ENCODE measurements at regions not wholly inside any gene's neighbourhood (a gene's known extent, or its start where the extent isn't known, plus 50 kb on each side); places are given as distances from the start of the nearest gene placed in this dataset.
"Not testable (repeated sequence)": the region's sequence is repeated elsewhere in the genome, so short reads cannot be mapped to it uniquely, and the experiment has no call there.

DNA sequence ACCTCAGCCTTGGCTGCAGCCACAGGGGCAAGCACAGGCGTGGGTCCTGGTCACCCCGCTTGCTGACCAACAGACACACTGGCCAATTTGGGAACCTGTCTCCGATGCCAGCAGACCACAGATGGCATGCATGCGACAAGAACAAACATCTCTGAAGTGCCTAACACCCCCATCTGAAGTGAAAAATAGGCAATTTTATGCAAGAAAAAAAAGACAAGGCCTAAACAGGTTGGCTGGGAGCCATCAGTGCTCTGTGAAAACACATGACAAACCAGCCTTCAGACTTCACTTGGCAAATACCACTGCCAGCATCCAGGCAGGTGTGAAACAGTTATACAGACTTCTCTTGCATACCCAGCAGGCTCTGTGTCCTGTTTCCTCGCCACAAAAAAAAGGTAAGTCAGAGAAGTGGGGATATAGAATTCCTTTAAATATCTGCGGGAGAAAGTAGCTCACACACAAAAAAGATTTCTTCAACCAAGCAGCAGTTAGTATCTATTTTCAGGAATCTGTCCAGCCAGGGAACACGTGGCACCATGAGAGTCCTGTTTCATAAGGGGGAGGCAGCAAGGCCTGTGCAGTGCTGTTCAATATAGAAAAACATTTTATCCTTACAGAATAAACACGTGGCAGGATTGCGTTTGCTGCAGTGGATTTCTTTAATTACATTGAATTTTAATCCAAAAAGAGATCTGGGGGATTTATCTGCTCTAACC lies 293.4 kb upstream of the MKLN1 start:
- Histone ChIP-seq H3K4me1 (ENCODE audit: control insufficient read depth, insufficient read depth, low read length, poor library complexity, severe bottlenecking) (peaks cover 52% of the 10 kb centered on the region), H3K27ac (ENCODE audit: insufficient read depth, low read length, poor library complexity, severe bottlenecking) (no peak overlapping the region), H3K27me3 (replicated peaks; ENCODE audit: control insufficient read depth, insufficient read depth, low read length, poor library complexity, severe bottlenecking) (no peaks in the 10 kb centered on the region), H3K4me3 (ENCODE audit: insufficient read depth, low read depth, low read length, poor library complexity, severe bottlenecking) (no peak overlapping the region), H3K36me3 (ENCODE audit: control insufficient read depth, insufficient read depth, low read length) (peaks cover 7% of the 10 kb centered on the region), H3K9me3 (ENCODE audit: control insufficient read depth, low read length) (no peaks in the 10 kb centered on the region)
- DNase-seq: no peak

- DNase-seq: no peak
- H3K36me3 ChIP-seq (ENCODE audit: control insufficient read depth, insufficient read depth, low read length): peaks cover 7% of the 10 kb centered on the region
- H3K9me3 ChIP-seq (ENCODE audit: control insufficient read depth, low read length): no peaks in the 10 kb centered on the region
- no peak overlapping the region for H3K4me3 ChIP-seq (ENCODE audit: insufficient read depth, low read depth, low read length, poor library complexity, severe bottlenecking)
- peaks cover 51% of the 10 kb centered on the region for H3K4me1 ChIP-seq (ENCODE audit: control insufficient read depth, insufficient read depth, low read length, poor library complexity, severe bottlenecking)
- no peak overlapping the region for H3K27ac ChIP-seq (ENCODE audit: insufficient read depth, low read length, poor library complexity, severe bottlenecking)
- no peaks in the 10 kb centered on the region for H3K27me3 ChIP-seq (replicated peaks; ENCODE audit: control insufficient read depth, insufficient read depth, low read length, poor library complexity, severe bottlenecking)
These were observed 292.4 kb upstream of the MKLN1 start for GRCh38 chr7:131035088-131035770.

DNA sequence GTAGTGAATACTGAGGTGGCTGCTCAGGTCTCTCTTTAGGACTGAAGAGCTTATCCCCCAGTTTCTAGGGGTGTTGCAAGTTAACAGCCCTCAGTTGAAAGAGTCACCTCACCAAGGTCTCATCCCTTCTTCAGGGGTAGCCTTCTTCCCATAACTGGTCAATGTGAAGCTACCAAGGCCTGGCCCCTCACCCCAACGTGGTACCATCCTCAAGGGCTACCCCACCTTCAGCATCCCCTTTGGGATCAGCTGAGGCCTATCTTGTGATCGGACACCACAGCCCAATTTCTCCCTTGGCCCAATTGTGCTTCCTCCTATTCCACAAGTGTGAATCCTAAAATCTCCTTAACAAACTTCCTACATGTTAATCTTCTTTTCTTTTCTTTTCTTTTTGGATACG lies 289.5 kb upstream of the MKLN1 start:
- H3K9me3 ChIP-seq (ENCODE audit: control insufficient read depth, low read length): no peaks in the 10 kb centered on the region
- H3K36me3 ChIP-seq (ENCODE audit: control insufficient read depth, insufficient read depth, low read length): peaks cover 7% of the 10 kb centered on the region
- no peak overlapping the region for H3K4me3 ChIP-seq (ENCODE audit: insufficient read depth, low read depth, low read length, poor library complexity, severe bottlenecking)
- H3K4me1 ChIP-seq (ENCODE audit: control insufficient read depth, insufficient read depth, low read length, poor library complexity, severe bottlenecking): peaks cover 38% of the 10 kb centered on the region
- H3K27me3 ChIP-seq (replicated peaks; ENCODE audit: control insufficient read depth, insufficient read depth, low read length, poor library complexity, severe bottlenecking): no peaks in the 10 kb centered on the region
- no peak for DNase-seq
- no peak overlapping the region for H3K27ac ChIP-seq (ENCODE audit: insufficient read depth, low read length, poor library complexity, severe bottlenecking)

DNA sequence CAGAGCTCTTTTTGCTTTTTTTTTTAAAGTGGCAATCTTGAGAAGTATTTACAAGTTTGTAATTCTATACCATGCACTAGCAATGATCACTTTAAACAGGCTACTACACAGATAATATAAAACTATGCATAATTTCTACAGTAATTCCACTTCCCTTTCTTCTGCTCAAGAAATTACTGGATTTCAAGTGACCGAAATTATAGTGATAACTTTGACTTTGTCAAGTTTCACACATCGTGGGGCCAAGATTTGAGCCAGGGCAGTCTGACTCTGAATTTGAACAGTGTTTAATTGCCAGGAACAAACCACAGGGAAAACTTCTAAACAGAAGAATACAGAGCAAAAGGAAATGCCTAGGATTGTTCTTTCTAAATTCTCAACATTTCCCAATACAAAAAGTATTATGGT lies 288.3 kb upstream of the MKLN1 start:
- Histone ChIP-seq H3K36me3 (ENCODE audit: control insufficient read depth, insufficient read depth, low read length) (peaks cover under 1% of the 10 kb centered on the region), H3K27ac (ENCODE audit: insufficient read depth, low read length, poor library complexity, severe bottlenecking) (no peak overlapping the region), H3K27me3 (replicated peaks; ENCODE audit: control insufficient read depth, insufficient read depth, low read length, poor library complexity, severe bottlenecking) (no peaks in the 10 kb centered on the region), H3K4me3 (ENCODE audit: insufficient read depth, low read depth, low read length, poor library complexity, severe bottlenecking) (no peak overlapping the region), H3K4me1 (ENCODE audit: control insufficient read depth, insufficient read depth, low read length, poor library complexity, severe bottlenecking) (peaks cover 27% of the 10 kb centered on the region), H3K9me3 (ENCODE audit: control insufficient read depth, low read length) (no peaks in the 10 kb centered on the region)
- no peak for DNase-seq

- H3K4me1 ChIP-seq (ENCODE audit: control insufficient read depth, insufficient read depth, low read length, poor library complexity, severe bottlenecking): peaks cover 23% of the 10 kb centered on the region
- H3K4me3 ChIP-seq (ENCODE audit: insufficient read depth, low read depth, low read length, poor library complexity, severe bottlenecking): no peak overlapping the region
- H3K27me3 ChIP-seq (replicated peaks; ENCODE audit: control insufficient read depth, insufficient read depth, low read length, poor library complexity, severe bottlenecking): no peaks in the 10 kb centered on the region
- peaks cover 2% of the 10 kb centered on the region for H3K36me3 ChIP-seq (ENCODE audit: control insufficient read depth, insufficient read depth, low read length)
- no peak overlapping the region for H3K27ac ChIP-seq (ENCODE audit: insufficient read depth, low read length, poor library complexity, severe bottlenecking)
- DNase-seq: no peak
- no peaks in the 10 kb centered on the region for H3K9me3 ChIP-seq (ENCODE audit: control insufficient read depth, low read length)
These were observed 287.8 kb upstream of the MKLN1 start for GRCh38 chr7:131039836-131040235.

DNA sequence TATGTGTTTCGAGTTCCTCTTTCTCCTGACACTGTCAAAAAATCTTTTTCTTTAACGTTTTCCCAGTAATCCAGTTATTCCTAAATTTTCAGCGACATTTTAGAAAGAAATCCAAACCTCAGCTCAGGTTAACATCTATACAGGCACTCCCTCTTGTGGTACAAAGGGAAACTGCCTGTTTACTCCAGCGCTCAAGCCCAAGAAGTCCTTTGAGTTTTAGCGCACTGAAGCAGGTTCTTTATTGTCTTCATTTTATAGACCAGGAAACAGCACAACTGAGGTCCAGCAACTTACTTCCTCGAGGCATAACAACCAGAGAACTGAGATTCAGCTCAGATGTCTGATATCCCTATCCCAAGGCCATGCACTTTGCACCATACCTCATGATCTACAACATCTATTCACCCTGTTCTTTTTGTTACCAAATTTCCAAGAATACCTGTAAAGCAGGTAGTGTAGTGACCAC lies 287.2 kb upstream of the MKLN1 start:
- Histone ChIP-seq H3K27ac (ENCODE audit: insufficient read depth, low read length, poor library complexity, severe bottlenecking) (no peak overlapping the region), H3K9me3 (ENCODE audit: control insufficient read depth, low read length) (no peaks in the 10 kb centered on the region), H3K36me3 (ENCODE audit: control insufficient read depth, insufficient read depth, low read length) (peaks cover 8% of the 10 kb centered on the region), H3K4me1 (ENCODE audit: control insufficient read depth, insufficient read depth, low read length, poor library complexity, severe bottlenecking) (peaks cover 18% of the 10 kb centered on the region), H3K27me3 (replicated peaks; ENCODE audit: control insufficient read depth, insufficient read depth, low read length, poor library complexity, severe bottlenecking) (no peaks in the 10 kb centered on the region), H3K4me3 (ENCODE audit: insufficient read depth, low read depth, low read length, poor library complexity, severe bottlenecking) (no peak overlapping the region)
- DNase-seq: peak in 1 of 3 donors; percentile 48

DNA sequence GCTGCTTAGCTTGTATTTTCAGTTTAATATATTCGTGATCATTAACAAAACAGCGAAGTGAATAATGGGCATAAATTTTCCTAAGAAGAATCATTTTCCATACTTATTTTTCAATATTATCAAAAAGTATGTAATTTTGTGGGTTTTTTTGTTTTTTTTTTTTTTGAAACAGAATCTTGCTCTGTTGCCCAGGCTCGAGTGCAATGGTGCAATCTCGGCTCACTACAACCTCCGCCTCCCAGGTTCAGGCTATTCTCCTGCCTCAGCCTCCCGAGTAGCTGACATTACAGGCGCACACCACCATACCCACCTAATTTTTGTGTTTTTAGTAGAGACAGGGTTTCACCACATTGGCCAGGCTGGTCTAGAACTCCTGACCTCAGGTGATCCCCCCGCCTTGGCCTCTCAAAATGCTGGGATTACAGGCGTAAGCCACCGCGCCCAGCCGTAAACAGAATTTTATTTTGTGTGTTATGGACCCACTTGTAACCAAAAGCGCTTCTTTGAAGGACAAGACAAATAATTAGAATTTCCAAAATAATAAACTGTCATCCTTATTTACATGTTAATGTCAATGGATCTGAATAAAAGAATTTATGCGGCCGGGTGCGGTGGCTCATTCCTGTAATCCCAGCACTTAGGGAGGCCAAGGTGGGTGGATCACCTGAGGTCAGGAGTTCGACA lies 286.5 kb upstream of the MKLN1 start:
- H3K27me3 ChIP-seq (replicated peaks; ENCODE audit: control insufficient read depth, insufficient read depth, low read length, poor library complexity, severe bottlenecking); H3K4me3 ChIP-seq (ENCODE audit: insufficient read depth, low read depth, low read length, poor library complexity, severe bottlenecking); H3K9me3 ChIP-seq (ENCODE audit: control insufficient read depth, low read length); H3K27ac ChIP-seq (ENCODE audit: insufficient read depth, low read length, poor library complexity, severe bottlenecking); DNase-seq: not testable (repeated sequence)
- Histone ChIP-seq H3K36me3 (ENCODE audit: control insufficient read depth, insufficient read depth, low read length) (peaks cover 11% of the 10 kb centered on the region), H3K4me1 (ENCODE audit: control insufficient read depth, insufficient read depth, low read length, poor library complexity, severe bottlenecking) (peaks cover 18% of the 10 kb centered on the region)

DNA sequence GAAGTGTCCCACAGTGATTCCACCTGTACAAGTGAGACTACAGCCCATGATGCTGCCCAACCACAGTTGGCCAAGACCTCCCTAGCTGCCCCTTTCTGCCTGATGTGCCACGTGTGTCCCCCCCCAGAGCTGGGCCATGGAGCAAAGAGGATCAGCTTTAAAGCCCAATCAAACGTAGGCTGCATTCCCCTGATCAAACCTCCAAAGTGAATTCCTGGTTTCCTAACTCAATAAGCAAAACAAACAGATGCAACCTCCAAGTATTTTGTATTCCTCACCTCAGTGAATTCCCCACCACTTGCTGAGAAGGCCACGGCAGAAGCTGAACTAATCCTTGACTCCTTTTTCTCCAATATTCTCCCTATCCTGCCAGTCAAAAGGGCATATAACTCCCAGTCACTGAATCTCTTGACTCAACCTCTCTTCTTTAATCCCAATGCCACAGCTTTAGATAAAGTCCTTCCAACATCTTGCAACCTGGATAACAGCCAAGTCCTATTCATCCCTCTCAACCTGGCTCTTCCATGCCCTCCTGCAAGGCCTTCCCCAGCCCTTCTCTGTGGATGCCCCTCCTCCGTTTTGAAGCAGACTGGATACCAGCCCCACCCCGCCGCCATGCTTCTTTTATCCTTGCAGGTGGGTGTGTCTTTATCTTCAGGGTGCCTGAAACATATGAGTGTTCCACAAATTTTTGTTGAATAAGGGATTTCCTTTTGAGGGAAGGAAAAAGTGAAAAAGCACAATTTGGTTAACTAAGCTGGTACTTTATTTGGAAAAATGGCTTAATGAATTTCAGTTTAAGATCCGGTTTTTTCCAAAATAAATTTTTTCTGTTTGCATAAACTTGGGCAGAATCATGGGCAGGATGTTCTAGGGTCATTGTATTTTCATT lies 285.2 kb upstream of the MKLN1 start:
- Histone ChIP-seq H3K27me3 (replicated peaks; ENCODE audit: control insufficient read depth, insufficient read depth, low read length, poor library complexity, severe bottlenecking) (no peaks in the 10 kb centered on the region), H3K9me3 (ENCODE audit: control insufficient read depth, low read length) (no peaks in the 10 kb centered on the region), H3K36me3 (ENCODE audit: control insufficient read depth, insufficient read depth, low read length) (peaks cover 11% of the 10 kb centered on the region), H3K4me1 (ENCODE audit: control insufficient read depth, insufficient read depth, low read length, poor library complexity, severe bottlenecking) (peaks cover 14% of the 10 kb centered on the region), H3K4me3 (ENCODE audit: insufficient read depth, low read depth, low read length, poor library complexity, severe bottlenecking) (no peak overlapping the region), H3K27ac (ENCODE audit: insufficient read depth, low read length, poor library complexity, severe bottlenecking) (no peak overlapping the region)
- DNase-seq: no peak

GRCh38 chr7:131045526-131045925 lies 282.1 kb upstream of the MKLN1 start:
- Histone ChIP-seq H3K27ac (ENCODE audit: insufficient read depth, low read length, poor library complexity, severe bottlenecking) (no peak overlapping the region), H3K9me3 (ENCODE audit: control insufficient read depth, low read length) (no peaks in the 10 kb centered on the region), H3K4me3 (ENCODE audit: insufficient read depth, low read depth, low read length, poor library complexity, severe bottlenecking) (no peak overlapping the region), H3K36me3 (ENCODE audit: control insufficient read depth, insufficient read depth, low read length) (peaks cover 11% of the 10 kb centered on the region), H3K4me1 (ENCODE audit: control insufficient read depth, insufficient read depth, low read length, poor library complexity, severe bottlenecking) (peaks cover 24% of the 10 kb centered on the region), H3K27me3 (replicated peaks; ENCODE audit: control insufficient read depth, insufficient read depth, low read length, poor library complexity, severe bottlenecking) (no peaks in the 10 kb centered on the region)
- no peak for DNase-seq
